HAP-1 (cell line): ENCODE measurements at regions not wholly inside any gene's neighbourhood (a gene's known extent, or its start where the extent isn't known, plus 50 kb on each side); places are given as distances from the start of the nearest gene placed in this dataset.
A peak's percentile ranks its signal among the peaks of the same experiment; 100 is the strongest.

ENCODE experiments used
- DNase-seq, 2 experiments: peaks; one replicate each; pipeline ENCODE4 v3.0.0-alpha.2; 2016 to 2020; ENCODE audit warnings: low spot score in 2 of 2
- H3K27me3 ChIP-seq: fragments of 250-450 bp; sonication (Bioruptor Pico); 2 replicates; pipeline ENCODE4 v1.5.1; 2020; ENCODE audit warnings: low read depth, mild to moderate bottlenecking, moderate library complexity
- H3K36me3 ChIP-seq: fragments of 250-450 bp; sonication (Bioruptor Pico); replicated peaks from 2 replicates; pipeline ENCODE4 v1.5.1; 2020; ENCODE audit warnings: mild to moderate bottlenecking
- H3K4me1 ChIP-seq: fragments of 250-450 bp; sonication (Bioruptor Pico); 2 replicates; pipeline ENCODE4 v1.5.1; 2020; ENCODE audit warnings: mild to moderate bottlenecking
- H3K4me3 ChIP-seq: fragments of 250-450 bp; sonication (Bioruptor Pico); 2 replicates; pipeline ENCODE4 v1.5.1; 2020; ENCODE audit warnings: mild to moderate bottlenecking, moderate library complexity
- H3K9me3 ChIP-seq: fragments of 250-450 bp; sonication (Bioruptor Pico); 2 replicates; pipeline ENCODE4 v1.5.1; 2020; ENCODE audit warnings: mild to moderate bottlenecking, moderate library complexity
- in situ Hi-C: fragments of 300-500 bp; cut with MboI; formaldehyde crosslinking; loops from 3 replicates; pipeline ENCODE4 v1.14.3; 2020; ENCODE audit warnings: low sequenced_read_pairs, inconsistent platforms, mixed read lengths

- DNase-seq: no peak
- in situ Hi-C loops: no loop called here
- Histone ChIP-seq H3K4me3 (no peak overlapping the region), H3K27me3 (no peaks in the 10 kb centered on the region; the same call in 1 of the 2 replicates), H3K9me3 (no peaks in the 10 kb centered on the region; the same call in 1 of the 2 replicates), H3K36me3 (no peaks in the 10 kb centered on the region), H3K4me1 (no peaks in the 10 kb centered on the region; the same call in none of the 2 replicates)
These were observed 199.3 kb downstream of the TFAP2C start for GRCh38 chr20:56828402-56828801.

GRCh38 chr20:56829788-56830385 lies 200.8 kb downstream of the TFAP2C start:
- peak in 1 of 2 experiments; percentile 59 for DNase-seq
- Histone ChIP-seq H3K36me3 (no peaks in the 10 kb centered on the region), H3K9me3 (no peaks in the 10 kb centered on the region; the same call in 1 of the 2 replicates), H3K27me3 (peaks cover 3% of the 10 kb centered on the region; the same call in 1 of the 2 replicates), H3K4me1 (no peaks in the 10 kb centered on the region; the same call in none of the 2 replicates), H3K4me3 (no peak overlapping the region)
- in situ Hi-C loops: no loop called here

GRCh38 chr20:56831795-56832194 lies 202.7 kb downstream of the TFAP2C start:
- DNase-seq: no peak
- in situ Hi-C loops: no loop called here
- peaks cover 17% of the 10 kb centered on the region for H3K27me3 ChIP-seq

GRCh38 chr20:56833427-56833826 lies 204.3 kb downstream of the TFAP2C start:
- Histone ChIP-seq H3K4me3 (no peak overlapping the region), H3K9me3 (no peaks in the 10 kb centered on the region; the same call in 1 of the 2 replicates), H3K4me1 (no peaks in the 10 kb centered on the region; the same call in none of the 2 replicates), H3K27me3 (peaks cover 27% of the 10 kb centered on the region), H3K36me3 (no peaks in the 10 kb centered on the region)
- in situ Hi-C loops: no loop called here
- DNase-seq: no peak

More at GRCh38 chr20:56831795-56832194, 202.7 kb downstream of the TFAP2C start:
- H3K36me3 ChIP-seq: no peaks in the 10 kb centered on the region
- no peaks in the 10 kb centered on the region; the same call in none of the 2 replicates for H3K4me1 ChIP-seq
- H3K4me3 ChIP-seq: no peak overlapping the region
- no peaks in the 10 kb centered on the region; the same call in 1 of the 2 replicates for H3K9me3 ChIP-seq

GRCh38 chr20:56835829-56836550 lies 206.9 kb downstream of the TFAP2C start:
- no peak for DNase-seq
- peaks cover 27% of the 10 kb centered on the region for H3K27me3 ChIP-seq
- H3K4me1 ChIP-seq: no peaks in the 10 kb centered on the region
- no peaks in the 10 kb centered on the region; the same call in 1 of the 2 replicates for H3K9me3 ChIP-seq
- no peak overlapping the region for H3K4me3 ChIP-seq
- H3K36me3 ChIP-seq: no peaks in the 10 kb centered on the region
- in situ Hi-C loops: no loop called here

GRCh38 chr20:56839222-56839621 lies 210.1 kb downstream of the TFAP2C start:
- Histone ChIP-seq H3K4me1 (no peaks in the 10 kb centered on the region), H3K9me3 (no peaks in the 10 kb centered on the region), H3K36me3 (no peaks in the 10 kb centered on the region), H3K27me3 (peaks cover 24% of the 10 kb centered on the region), H3K4me3 (no peak overlapping the region)
- in situ Hi-C loops: no loop called here
- no peak for DNase-seq

GRCh38 chr20:56839786-56840185 lies 210.7 kb downstream of the TFAP2C start:
- no peaks in the 10 kb centered on the region for H3K4me1 ChIP-seq
- H3K36me3 ChIP-seq: no peaks in the 10 kb centered on the region
- no peak overlapping the region for H3K4me3 ChIP-seq
- DNase-seq: no peak
- H3K9me3 ChIP-seq: no peaks in the 10 kb centered on the region
- in situ Hi-C loops: no loop called here
- H3K27me3 ChIP-seq: peaks cover 24% of the 10 kb centered on the region

GRCh38 chr20:56840716-56841261 lies 211.7 kb downstream of the TFAP2C start:
- no peaks in the 10 kb centered on the region for H3K36me3 ChIP-seq
- DNase-seq: no peak
- in situ Hi-C loops: no loop called here

GRCh38 chr20:56841346-56841908 lies 212.3 kb downstream of the TFAP2C start:
- Histone ChIP-seq H3K9me3 (no peaks in the 10 kb centered on the region), H3K4me1 (no peaks in the 10 kb centered on the region), H3K36me3 (no peaks in the 10 kb centered on the region), H3K4me3 (no peak overlapping the region), H3K27me3 (peaks cover 12% of the 10 kb centered on the region)
- DNase-seq: no peak
- in situ Hi-C loops: no loop called here

More at GRCh38 chr20:56840716-56841261, 211.7 kb downstream of the TFAP2C start:
- Histone ChIP-seq H3K9me3 (no peaks in the 10 kb centered on the region), H3K4me3 (no peak overlapping the region), H3K27me3 (peaks cover 18% of the 10 kb centered on the region), H3K4me1 (no peaks in the 10 kb centered on the region)

- Histone ChIP-seq H3K4me1 (no peaks in the 10 kb centered on the region), H3K27me3 (peaks cover 9% of the 10 kb centered on the region), H3K4me3 (no peak overlapping the region), H3K9me3 (no peaks in the 10 kb centered on the region), H3K36me3 (no peaks in the 10 kb centered on the region)
- in situ Hi-C loops: no loop called here
- no peak for DNase-seq
These were observed 212.9 kb downstream of the TFAP2C start for GRCh38 chr20:56842056-56842455.

- H3K27me3 ChIP-seq: no peaks in the 10 kb centered on the region
- no peaks in the 10 kb centered on the region for H3K9me3 ChIP-seq
- H3K4me1 ChIP-seq: no peaks in the 10 kb centered on the region
- H3K36me3 ChIP-seq: no peaks in the 10 kb centered on the region
- in situ Hi-C loops: no loop called here
- H3K4me3 ChIP-seq: no peak overlapping the region
- DNase-seq: no peak
These were observed 214.3 kb downstream of the TFAP2C start for GRCh38 chr20:56843386-56843785.

GRCh38 chr20:56843817-56844216 lies 214.7 kb downstream of the TFAP2C start:
- in situ Hi-C loops: no loop called here
- peak; percentile 11 to 48 for DNase-seq

GRCh38 chr20:56845546-56846086 lies 216.5 kb downstream of the TFAP2C start:
- in situ Hi-C loops: no loop called here
- Histone ChIP-seq H3K36me3 (no peaks in the 10 kb centered on the region), H3K27me3 (no peaks in the 10 kb centered on the region), H3K9me3 (no peaks in the 10 kb centered on the region), H3K4me3 (no peak overlapping the region), H3K4me1 (no peaks in the 10 kb centered on the region)
- DNase-seq: no peak

More at GRCh38 chr20:56843817-56844216, 214.7 kb downstream of the TFAP2C start:
- Histone ChIP-seq H3K4me1 (no peaks in the 10 kb centered on the region), H3K9me3 (no peaks in the 10 kb centered on the region), H3K27me3 (no peaks in the 10 kb centered on the region), H3K4me3 (no peak overlapping the region), H3K36me3 (no peaks in the 10 kb centered on the region)
